GM23338 (cell line): ENCODE measurements at regions not wholly inside any gene's neighbourhood (a gene's known extent, or its start where the extent isn't known, plus 50 kb on each side); places are given as distances from the start of the nearest gene placed in this dataset.

Experiments
- ATAC-seq: fragments of 200-7000 bp; cut with Tn5 transposase; 3 replicates; pipeline ENCODE4 v1.9.1; 2020
- DNase-seq: peaks from one replicate; pipeline ENCODE4 v3.0.0-alpha.2; 2015; ENCODE audit warnings: low spot score
- H2AFZ ChIP-seq: fragments of 200-600 bp; sonication (generic); 2 replicates; pipeline ENCODE4 v1.8.0; 2016; ENCODE audit warnings: antibody characterized with exemption, mild to moderate bottlenecking, moderate library complexity
- H3F3A ChIP-seq: fragments of 200-600 bp; sonication (generic); replicated peaks from 2 replicates; pipeline ENCODE4 v1.8.0; 2017; ENCODE audit warnings: antibody characterized with exemption, mixed run types, low read depth
- H3K27ac ChIP-seq: fragments of 200-600 bp; sonication (generic); 2 replicates; pipeline ENCODE4 v1.6.1; 2016; ENCODE audit warnings: low read depth
- H3K27me3 ChIP-seq: fragments of 200-600 bp; sonication (generic); 2 replicates; pipeline ENCODE4 v1.8.0; 2016; ENCODE audit warnings: mild to moderate bottlenecking, mixed run types, moderate library complexity; ENCODE audit not compliant: insufficient read depth
- H3K36me3 ChIP-seq: fragments of 200-600 bp; sonication (generic); 2 replicates; pipeline ENCODE4 v1.8.0; 2016; ENCODE audit warnings: mild to moderate bottlenecking; ENCODE audit not compliant: insufficient read depth
- H3K4me1 ChIP-seq: fragments of 200-600 bp; sonication (generic); 2 replicates; pipeline ENCODE4 v1.8.0; 2016; ENCODE audit warnings: mild to moderate bottlenecking, moderate library complexity; ENCODE audit not compliant: insufficient read depth
- H3K4me2 ChIP-seq: fragments of 200-600 bp; sonication (generic); 2 replicates; pipeline ENCODE4 v1.7.1; 2017; ENCODE audit warnings: mixed run types
- H3K4me3 ChIP-seq: fragments of 200-600 bp; sonication (generic); 2 replicates; pipeline ENCODE4 v1.6.1; 2016; ENCODE audit warnings: mixed run types
- H3K79me2 ChIP-seq: fragments of 200-600 bp; sonication (generic); replicated peaks from 2 replicates; pipeline ENCODE4 v1.8.0; 2017; ENCODE audit warnings: mild to moderate bottlenecking; ENCODE audit not compliant: insufficient read depth
- H3K9me2 ChIP-seq: fragments of 200-600 bp; sonication (generic); 2 replicates; pipeline ENCODE4 v1.8.0; 2017; ENCODE audit not compliant: insufficient read depth
- H4K20me1 ChIP-seq: fragments of 200-600 bp; sonication (generic); replicated peaks from 2 replicates; pipeline ENCODE4 v1.8.0; 2017; ENCODE audit warnings: mild to moderate bottlenecking; ENCODE audit not compliant: insufficient read depth
- H3K27ac Mint-ChIP-seq: 2 replicates; pipeline ENCODE4 v1.8.0; 2020; ENCODE audit warnings: inconsistent platforms, mild to moderate bottlenecking, moderate library complexity, mixed read lengths
- H3K27me3 Mint-ChIP-seq: 3 replicates; pipeline ENCODE4 v1.8.0; 2022; ENCODE audit warnings: low read depth, mild to moderate bottlenecking, moderate library complexity, mixed read lengths, inconsistent platforms; ENCODE audit not compliant: insufficient read depth, poor library complexity
- H3K36me3 Mint-ChIP-seq: 3 replicates; pipeline ENCODE4 v1.8.0; 2021; ENCODE audit warnings: low read depth, mild to moderate bottlenecking, inconsistent platforms, moderate library complexity, mixed read lengths
- H3K4me1 Mint-ChIP-seq: 3 replicates; pipeline ENCODE4 v1.8.0; 2020; ENCODE audit warnings: mild to moderate bottlenecking, inconsistent platforms, mixed read lengths
- H3K4me3 Mint-ChIP-seq: 3 replicates; pipeline ENCODE4 v1.8.0; 2021; ENCODE audit warnings: moderate library complexity, mild to moderate bottlenecking, inconsistent platforms, mixed read lengths
- H3K9me3 Mint-ChIP-seq: 3 replicates; pipeline ENCODE4 v1.8.0; 2020; ENCODE audit warnings: moderate library complexity, mild to moderate bottlenecking, inconsistent platforms, mixed read lengths
- CREB1 ChIP-seq: fragments of 250-450 bp; sonication (Bioruptor Pico); IDR thresholded peaks from 2 replicates; pipeline ENCODE4 v1.5.0; 2020; ENCODE audit warnings: low read depth, mild to moderate bottlenecking, moderate library complexity
- REST ChIP-seq: IDR thresholded peaks from one replicate; pipeline ENCODE4 v1.6.1; 2018; ENCODE audit warnings: antibody characterized with exemption; ENCODE audit not compliant: unreplicated experiment
- ZNF331 ChIP-seq: fragments of 250-450 bp; sonication (Bioruptor Pico); IDR thresholded peaks from 2 replicates; pipeline ENCODE4 v1.5.0; 2020; ENCODE audit warnings: low read depth, mild to moderate bottlenecking, moderate library complexity
- TF ChIP-seq, protein P1 (sequence below): fragments of 250-450 bp; sonication (Bioruptor Pico); IDR thresholded peaks from 2 replicates; pipeline ENCODE4 v1.5.0; 2020; ENCODE audit warnings: mild to moderate bottlenecking, moderate library complexity
- TF ChIP-seq, protein P2 (sequence below): IDR thresholded peaks from 2 replicates; pipeline ENCODE4 v1.6.1; 2016; ENCODE audit warnings: antibody characterized with exemption

GRCh38 chr5:125551246-125551645 is 804.8 kb upstream of the ZNF608 start:
- Histone ChIP-seq H3F3A (no peaks in the 10 kb centered on the region), H3K4me3 (no peak overlapping the region), H3K36me3 (no peaks in the 10 kb centered on the region), H3K27ac (no peak overlapping the region), H3K4me2 (no peak overlapping the region), H3K4me1 (peaks cover 17% of the 10 kb centered on the region), H3K27me3 (no peaks in the 10 kb centered on the region), H3K9me2 (no peaks in the 10 kb centered on the region), H2AFZ (no peak overlapping the region), H3K79me2 (no peaks in the 10 kb centered on the region), H4K20me1 (no peaks in the 10 kb centered on the region)
- TF ChIP-seq, protein P1, sequence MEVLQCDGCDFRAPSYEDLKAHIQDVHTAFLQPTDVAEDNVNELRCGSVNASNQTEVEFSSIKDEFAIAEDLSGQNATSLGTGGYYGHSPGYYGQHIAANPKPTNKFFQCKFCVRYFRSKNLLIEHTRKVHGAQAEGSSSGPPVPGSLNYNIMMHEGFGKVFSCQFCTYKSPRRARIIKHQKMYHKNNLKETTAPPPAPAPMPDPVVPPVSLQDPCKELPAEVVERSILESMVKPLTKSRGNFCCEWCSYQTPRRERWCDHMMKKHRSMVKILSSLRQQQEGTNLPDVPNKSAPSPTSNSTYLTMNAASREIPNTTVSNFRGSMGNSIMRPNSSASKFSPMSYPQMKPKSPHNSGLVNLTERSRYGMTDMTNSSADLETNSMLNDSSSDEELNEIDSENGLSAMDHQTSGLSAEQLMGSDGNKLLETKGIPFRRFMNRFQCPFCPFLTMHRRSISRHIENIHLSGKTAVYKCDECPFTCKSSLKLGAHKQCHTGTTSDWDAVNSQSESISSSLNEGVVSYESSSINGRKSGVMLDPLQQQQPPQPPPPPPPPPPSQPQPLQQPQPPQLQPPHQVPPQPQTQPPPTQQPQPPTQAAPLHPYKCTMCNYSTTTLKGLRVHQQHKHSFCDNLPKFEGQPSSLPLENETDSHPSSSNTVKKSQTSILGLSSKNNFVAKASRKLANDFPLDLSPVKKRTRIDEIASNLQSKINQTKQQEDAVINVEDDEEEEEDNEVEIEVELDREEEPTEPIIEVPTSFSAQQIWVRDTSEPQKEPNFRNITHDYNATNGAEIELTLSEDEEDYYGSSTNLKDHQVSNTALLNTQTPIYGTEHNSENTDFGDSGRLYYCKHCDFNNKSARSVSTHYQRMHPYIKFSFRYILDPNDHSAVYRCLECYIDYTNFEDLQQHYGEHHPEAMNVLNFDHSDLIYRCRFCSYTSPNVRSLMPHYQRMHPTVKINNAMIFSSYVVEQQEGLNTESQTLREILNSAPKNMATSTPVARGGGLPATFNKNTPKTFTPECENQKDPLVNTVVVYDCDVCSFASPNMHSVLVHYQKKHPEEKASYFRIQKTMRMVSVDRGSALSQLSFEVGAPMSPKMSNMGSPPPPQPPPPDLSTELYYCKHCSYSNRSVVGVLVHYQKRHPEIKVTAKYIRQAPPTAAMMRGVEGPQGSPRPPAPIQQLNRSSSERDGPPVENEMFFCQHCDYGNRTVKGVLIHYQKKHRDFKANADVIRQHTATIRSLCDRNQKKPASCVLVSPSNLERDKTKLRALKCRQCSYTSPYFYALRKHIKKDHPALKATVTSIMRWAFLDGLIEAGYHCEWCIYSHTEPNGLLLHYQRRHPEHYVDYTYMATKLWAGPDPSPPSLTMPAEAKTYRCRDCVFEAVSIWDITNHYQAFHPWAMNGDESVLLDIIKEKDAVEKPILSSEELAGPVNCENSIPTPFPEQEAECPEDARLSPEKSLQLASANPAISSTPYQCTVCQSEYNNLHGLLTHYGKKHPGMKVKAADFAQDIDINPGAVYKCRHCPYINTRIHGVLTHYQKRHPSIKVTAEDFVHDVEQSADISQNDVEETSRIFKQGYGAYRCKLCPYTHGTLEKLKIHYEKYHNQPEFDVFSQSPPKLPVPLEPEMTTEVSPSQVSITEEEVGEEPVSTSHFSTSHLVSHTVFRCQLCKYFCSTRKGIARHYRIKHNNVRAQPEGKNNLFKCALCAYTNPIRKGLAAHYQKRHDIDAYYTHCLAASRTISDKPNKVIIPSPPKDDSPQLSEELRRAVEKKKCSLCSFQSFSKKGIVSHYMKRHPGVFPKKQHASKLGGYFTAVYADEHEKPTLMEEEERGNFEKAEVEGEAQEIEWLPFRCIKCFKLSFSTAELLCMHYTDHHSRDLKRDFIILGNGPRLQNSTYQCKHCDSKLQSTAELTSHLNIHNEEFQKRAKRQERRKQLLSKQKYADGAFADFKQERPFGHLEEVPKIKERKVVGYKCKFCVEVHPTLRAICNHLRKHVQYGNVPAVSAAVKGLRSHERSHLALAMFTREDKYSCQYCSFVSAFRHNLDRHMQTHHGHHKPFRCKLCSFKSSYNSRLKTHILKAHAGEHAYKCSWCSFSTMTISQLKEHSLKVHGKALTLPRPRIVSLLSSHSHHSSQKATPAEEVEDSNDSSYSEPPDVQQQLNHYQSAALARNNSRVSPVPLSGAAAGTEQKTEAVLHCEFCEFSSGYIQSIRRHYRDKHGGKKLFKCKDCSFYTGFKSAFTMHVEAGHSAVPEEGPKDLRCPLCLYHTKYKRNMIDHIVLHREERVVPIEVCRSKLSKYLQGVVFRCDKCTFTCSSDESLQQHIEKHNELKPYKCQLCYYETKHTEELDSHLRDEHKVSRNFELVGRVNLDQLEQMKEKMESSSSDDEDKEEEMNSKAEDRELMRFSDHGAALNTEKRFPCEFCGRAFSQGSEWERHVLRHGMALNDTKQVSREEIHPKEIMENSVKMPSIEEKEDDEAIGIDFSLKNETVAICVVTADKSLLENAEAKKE (CRISPR knock-in tag): no peak
- TF ChIP-seq CREB1 (CRISPR knock-in tag): no peak
- TF ChIP-seq, protein P2, sequence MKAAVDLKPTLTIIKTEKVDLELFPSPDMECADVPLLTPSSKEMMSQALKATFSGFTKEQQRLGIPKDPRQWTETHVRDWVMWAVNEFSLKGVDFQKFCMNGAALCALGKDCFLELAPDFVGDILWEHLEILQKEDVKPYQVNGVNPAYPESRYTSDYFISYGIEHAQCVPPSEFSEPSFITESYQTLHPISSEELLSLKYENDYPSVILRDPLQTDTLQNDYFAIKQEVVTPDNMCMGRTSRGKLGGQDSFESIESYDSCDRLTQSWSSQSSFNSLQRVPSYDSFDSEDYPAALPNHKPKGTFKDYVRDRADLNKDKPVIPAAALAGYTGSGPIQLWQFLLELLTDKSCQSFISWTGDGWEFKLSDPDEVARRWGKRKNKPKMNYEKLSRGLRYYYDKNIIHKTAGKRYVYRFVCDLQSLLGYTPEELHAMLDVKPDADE: no peak
- Mint-ChIP-seq H3K4me3 (no peak overlapping the region), H3K27ac (no peak overlapping the region), H3K27me3 (no peaks in the 10 kb centered on the region), H3K36me3 (no peaks in the 10 kb centered on the region), H3K4me1 (peaks cover 21% of the 10 kb centered on the region), H3K9me3 (no peaks in the 10 kb centered on the region)
- DNase-seq: no peak
- no peak for ATAC-seq

DNA sequence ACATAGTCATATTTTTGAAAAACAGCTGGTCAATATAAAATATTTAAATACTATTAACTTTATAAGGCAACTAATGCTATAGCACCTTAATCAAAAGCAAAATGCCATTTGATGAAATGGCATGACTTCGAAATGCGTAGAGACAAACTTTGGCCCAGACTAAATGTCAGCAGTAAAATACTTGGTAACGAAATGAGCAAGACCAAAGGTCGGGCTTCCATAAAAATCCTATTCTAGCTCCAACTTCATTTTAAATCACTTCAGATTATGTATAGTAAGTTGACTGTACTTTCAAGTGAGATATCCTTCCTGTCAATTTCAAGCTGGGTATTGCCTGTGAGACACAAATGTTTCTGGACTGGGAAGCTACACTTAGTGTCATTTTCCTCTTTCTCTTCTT is 805.4 kb upstream of the ZNF608 start:
- no peaks in the 10 kb centered on the region for H3K9me2 ChIP-seq
- no peaks in the 10 kb centered on the region for H4K20me1 ChIP-seq
- no peak overlapping the region; the same call in 1 of the 2 replicates for H3K27ac Mint-ChIP-seq
- H3K27ac ChIP-seq: no peak overlapping the region
- no peaks in the 10 kb centered on the region for H3K27me3 ChIP-seq
- no peaks in the 10 kb centered on the region for H3F3A ChIP-seq
- no peaks in the 10 kb centered on the region for H3K36me3 Mint-ChIP-seq
- ATAC-seq (no peak), DNase-seq (no peak)
- H3K4me2 ChIP-seq: no peak overlapping the region
- H2AFZ ChIP-seq: no peak overlapping the region
- no peaks in the 10 kb centered on the region for H3K36me3 ChIP-seq
- H3K4me1 Mint-ChIP-seq: peaks cover 21% of the 10 kb centered on the region
- H3K9me3 Mint-ChIP-seq: no peaks in the 10 kb centered on the region
- no peak overlapping the region for H3K4me3 Mint-ChIP-seq
- no peaks in the 10 kb centered on the region for H3K27me3 Mint-ChIP-seq
- no peak overlapping the region for H3K4me3 ChIP-seq
- peaks cover 17% of the 10 kb centered on the region for H3K4me1 ChIP-seq
- no peaks in the 10 kb centered on the region for H3K79me2 ChIP-seq
- no peak for TF ChIP-seq REST
- TF ChIP-seq CREB1 (CRISPR knock-in tag): no peak
- no peak for TF ChIP-seq ZNF331 (CRISPR knock-in tag)
